ENCODE measurements at regions not wholly inside any gene's neighbourhood (a gene's known extent, or its start where the extent isn't known, plus 50 kb on each side); places are given as distances from the start of the nearest gene placed in this dataset.
"Not testable (repeated sequence)": the region's sequence is repeated elsewhere in the genome, so short reads cannot be mapped to it uniquely, and the experiment has no call there.

DNA sequence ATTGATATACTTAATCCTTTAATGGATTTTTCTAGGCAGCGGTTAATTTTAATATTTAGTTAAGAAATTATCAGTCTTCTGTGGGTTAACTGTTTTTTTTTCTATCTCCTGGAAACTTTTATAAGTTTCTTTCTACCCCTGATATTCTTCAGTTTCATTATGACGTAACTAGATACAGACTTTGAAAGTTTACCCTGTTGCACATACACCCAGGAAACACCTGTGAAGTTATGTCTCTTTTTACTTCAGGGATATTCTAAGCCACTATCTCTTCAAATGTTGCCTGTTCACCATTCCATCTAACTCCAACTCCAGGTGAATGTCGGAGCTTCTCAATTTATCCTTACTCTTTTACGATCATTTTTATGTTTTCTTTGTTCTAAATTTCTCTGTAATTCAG lies 329.0 kb downstream of the ICE1 start:
- TF ChIP-seq, protein P1, sequence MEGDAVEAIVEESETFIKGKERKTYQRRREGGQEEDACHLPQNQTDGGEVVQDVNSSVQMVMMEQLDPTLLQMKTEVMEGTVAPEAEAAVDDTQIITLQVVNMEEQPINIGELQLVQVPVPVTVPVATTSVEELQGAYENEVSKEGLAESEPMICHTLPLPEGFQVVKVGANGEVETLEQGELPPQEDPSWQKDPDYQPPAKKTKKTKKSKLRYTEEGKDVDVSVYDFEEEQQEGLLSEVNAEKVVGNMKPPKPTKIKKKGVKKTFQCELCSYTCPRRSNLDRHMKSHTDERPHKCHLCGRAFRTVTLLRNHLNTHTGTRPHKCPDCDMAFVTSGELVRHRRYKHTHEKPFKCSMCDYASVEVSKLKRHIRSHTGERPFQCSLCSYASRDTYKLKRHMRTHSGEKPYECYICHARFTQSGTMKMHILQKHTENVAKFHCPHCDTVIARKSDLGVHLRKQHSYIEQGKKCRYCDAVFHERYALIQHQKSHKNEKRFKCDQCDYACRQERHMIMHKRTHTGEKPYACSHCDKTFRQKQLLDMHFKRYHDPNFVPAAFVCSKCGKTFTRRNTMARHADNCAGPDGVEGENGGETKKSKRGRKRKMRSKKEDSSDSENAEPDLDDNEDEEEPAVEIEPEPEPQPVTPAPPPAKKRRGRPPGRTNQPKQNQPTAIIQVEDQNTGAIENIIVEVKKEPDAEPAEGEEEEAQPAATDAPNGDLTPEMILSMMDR (IDR thresholded peaks at IDR 0.05): no peak
- H3K4me3 ChIP-seq: no peak overlapping the region
- DNase-seq (no peak), ATAC-seq (no peak), FAIRE-seq (no peak)
- H3K4me1 ChIP-seq: no peaks in the 10 kb centered on the region
- H3K27ac ChIP-seq: no peak overlapping the region
- H3K9me3 ChIP-seq: no peaks in the 10 kb centered on the region
- intact Hi-C loops (cut with DNase I): no loop called here
- peaks cover 0 to 4% (median 0%) of the 10 kb centered on the region in 4 donors for H3K27me3 ChIP-seq
- WGBS, 2 donors: 77 to 87% methylated on average over 4 of the region's 4 CpGs
- H3K36me3 ChIP-seq: no peaks in the 10 kb centered on the region

DNA sequence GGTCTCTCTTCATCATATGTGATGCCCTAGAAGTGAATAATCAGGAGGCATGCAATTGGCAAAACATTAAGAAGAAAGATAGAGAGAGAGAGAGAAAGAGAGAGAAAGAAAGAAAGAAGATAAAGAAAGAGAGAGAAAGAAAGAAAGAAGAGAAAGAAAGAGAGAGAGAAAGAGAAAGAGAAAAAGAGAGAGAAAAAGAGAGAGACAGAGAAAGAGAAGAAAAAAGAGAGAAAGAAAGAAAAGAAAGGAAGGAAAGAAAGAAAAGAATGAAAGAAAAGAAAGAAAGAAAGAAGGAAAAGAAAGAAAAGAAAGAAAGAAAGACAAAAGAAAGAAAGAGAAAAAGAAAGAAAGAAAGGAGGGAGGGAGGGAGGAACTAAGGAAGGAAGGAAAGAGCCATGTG lies 318.9 kb downstream of the ICE1 start:
- FAIRE-seq (no peak), ATAC-seq (no peak), DNase-seq (no peak)
- H3K27ac ChIP-seq: no peak overlapping the region
- no peak overlapping the region for H3K4me3 ChIP-seq
- H3K9me3 ChIP-seq: no peaks in the 10 kb centered on the region
- TF ChIP-seq, protein P1 (IDR thresholded peaks at IDR 0.05): no peak
- intact Hi-C loops (cut with DNase I): no loop called here
- no peaks in the 10 kb centered on the region for H3K4me1 ChIP-seq
- H3K36me3 ChIP-seq: no peaks in the 10 kb centered on the region
- H3K27me3 ChIP-seq: peaks cover 0 to under 1% (median 0%) of the 10 kb centered on the region in 4 donors

DNA sequence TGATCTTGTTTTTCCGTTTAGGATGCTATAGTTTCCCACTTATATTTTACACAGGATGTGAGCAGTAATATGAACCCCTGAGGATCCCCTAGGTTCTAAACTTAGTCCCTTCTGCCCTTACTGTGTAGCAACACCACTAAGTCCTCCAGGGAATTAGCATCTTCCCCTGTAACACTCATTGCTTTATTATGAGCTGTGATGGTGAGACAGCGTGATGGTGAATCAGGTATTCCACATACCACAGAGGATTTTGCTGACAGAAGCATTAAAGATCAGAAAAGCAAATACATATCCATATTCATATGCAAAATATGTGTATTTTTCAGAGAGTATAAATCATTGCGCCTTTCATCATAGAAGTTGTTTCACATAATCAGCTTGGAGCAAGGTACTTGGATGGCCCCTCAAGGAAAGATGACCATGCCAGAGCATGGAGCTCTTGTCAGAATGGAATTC lies 317.0 kb downstream of the ICE1 start:
- ATAC-seq: no peak
- Histone ChIP-seq H3K27ac (no peak overlapping the region), H3K4me1 (no peaks in the 10 kb centered on the region), H3K4me3 (no peak overlapping the region), H3K27me3 (peaks cover 0 to 4% (median 0%) of the 10 kb centered on the region in 4 donors), H3K9me3 (no peaks in the 10 kb centered on the region), H3K36me3 (no peaks in the 10 kb centered on the region)
- no peak for FAIRE-seq
- WGBS, 2 donors: 60 to 73% methylated on average over 3 of the region's 3 CpGs
- TF ChIP-seq, protein P1 (IDR thresholded peaks at IDR 0.05): no peak
- intact Hi-C loops (cut with DNase I): no loop called here
- DNase-seq: no peak

DNA sequence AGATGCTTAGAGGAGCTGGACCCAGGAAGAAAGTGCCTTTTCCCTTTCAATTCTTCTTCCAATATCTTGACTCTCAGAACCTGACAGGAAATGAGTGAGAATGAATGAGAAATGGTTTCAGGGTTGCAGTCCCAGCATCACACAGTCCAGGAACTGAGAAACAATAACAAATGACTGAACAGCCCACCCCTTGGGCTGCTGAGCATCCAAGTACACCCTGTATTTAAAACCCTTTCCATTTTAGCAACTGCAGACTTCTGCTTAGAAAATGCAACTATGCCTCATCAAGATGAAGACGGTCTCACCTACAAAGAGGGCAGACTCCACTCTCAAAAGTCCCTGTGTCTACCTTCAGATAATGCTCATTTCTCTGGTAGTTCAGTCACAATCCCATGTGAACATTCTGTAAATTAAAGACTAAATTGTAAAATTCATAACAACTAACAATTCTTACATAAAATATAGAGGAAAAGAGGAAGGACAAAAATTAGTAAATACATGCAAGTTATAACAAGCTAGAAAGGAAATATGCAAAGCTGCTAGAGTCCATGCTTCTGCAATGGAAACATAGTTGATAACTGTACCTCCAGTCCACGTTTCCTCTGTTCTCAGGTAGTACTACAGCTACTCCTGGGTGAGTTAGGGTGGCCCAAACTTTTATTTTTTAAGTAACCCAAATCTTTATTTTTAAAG lies 316.5 kb downstream of the ICE1 start:
- intact Hi-C loops (cut with DNase I): no loop called here
- ATAC-seq: no peak
- 37 to 42% methylated on average over 2 of the region's 2 CpGs for WGBS, 2 donors
- H3K4me1 ChIP-seq: no peaks in the 10 kb centered on the region
- TF ChIP-seq, protein P1 (IDR thresholded peaks at IDR 0.05): no peak
- H3K4me3 ChIP-seq: no peak overlapping the region
- no peak overlapping the region for H3K27ac ChIP-seq
- FAIRE-seq: no peak
- H3K36me3 ChIP-seq: no peaks in the 10 kb centered on the region
- no peaks in the 10 kb centered on the region for H3K9me3 ChIP-seq
- no peak for DNase-seq
- H3K27me3 ChIP-seq: peaks cover 0 to 4% (median 0%) of the 10 kb centered on the region in 4 donors

DNA sequence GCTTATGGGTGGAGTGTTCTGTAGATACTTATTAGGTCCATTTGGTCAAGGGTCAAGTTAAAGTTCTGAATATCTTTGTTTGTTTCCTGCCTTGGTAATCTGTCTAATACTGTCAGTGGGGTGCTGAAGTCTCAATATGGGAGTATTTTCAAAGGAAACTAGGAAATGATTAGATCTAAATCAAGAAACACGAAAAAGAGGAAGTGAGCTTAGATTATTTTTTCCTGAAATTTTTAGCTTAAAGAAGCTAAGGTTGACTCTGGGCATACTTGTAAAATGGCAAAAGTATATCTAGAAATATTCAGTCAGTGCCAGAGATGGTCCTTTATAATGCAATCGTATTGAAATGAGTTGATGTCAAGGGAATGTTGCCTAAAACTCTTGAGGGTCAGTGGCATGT lies 313.5 kb downstream of the ICE1 start:
- TF ChIP-seq, protein P1 (IDR thresholded peaks at IDR 0.05): no peak
- Histone ChIP-seq H3K27me3 (peaks cover 0 to 4% (median 0%) of the 10 kb centered on the region in 4 donors), H3K9me3 (no peaks in the 10 kb centered on the region), H3K4me1 (no peaks in the 10 kb centered on the region), H3K36me3 (no peaks in the 10 kb centered on the region), H3K4me3 (no peak overlapping the region), H3K27ac (no peak overlapping the region)
- DNase-seq (no peak), ATAC-seq (no peak), FAIRE-seq (no peak)
- 43 to 62% methylated on average over 2 of the region's 2 CpGs for WGBS, 2 donors
- intact Hi-C loops (cut with DNase I): no loop called here

DNA sequence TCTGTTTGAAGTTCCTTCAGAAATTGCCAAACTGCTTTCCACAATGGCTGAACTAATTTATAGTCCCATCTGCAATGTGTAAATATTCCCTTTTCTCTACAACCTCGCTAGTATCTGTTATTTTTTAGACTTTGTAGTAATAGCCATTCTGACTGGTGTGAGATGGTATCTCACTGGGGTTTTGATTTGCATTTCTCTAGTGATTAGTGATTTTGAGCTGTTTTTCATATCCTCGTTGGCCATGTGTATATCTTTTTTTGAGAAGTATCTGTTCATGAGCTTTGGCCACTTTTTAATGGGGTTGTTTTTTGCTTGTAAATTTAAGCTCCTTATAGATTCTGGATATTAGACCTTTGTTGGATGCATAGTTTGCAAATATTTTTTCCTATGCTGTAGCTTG lies 310.6 kb downstream of the ICE1 start:
- H3K9me3 ChIP-seq; H3K36me3 ChIP-seq; H3K4me1 ChIP-seq; ATAC-seq; intact Hi-C loops (cut with DNase I); H3K27ac ChIP-seq; H3K27me3 ChIP-seq; FAIRE-seq; H3K4me3 ChIP-seq; DNase-seq: not testable (repeated sequence)
- WGBS, 2 donors: 37 to 50% methylated on average over 2 of the region's 2 CpGs
